Large intestine (tissue), 3 donors: ENCODE measurements at regions not wholly inside any gene's neighbourhood (a gene's known extent, or its start where the extent isn't known, plus 50 kb on each side); places are given as distances from the start of the nearest gene placed in this dataset.
"Not testable (repeated sequence)": the region's sequence is repeated elsewhere in the genome, so short reads cannot be mapped to it uniquely, and the experiment has no call there.

Source experiments
- DNase-seq, 2 donors: peaks; one replicate each; pipeline versions ENCODE4 v3.0.0 to v3.0.0-alpha.2; 2013
- H3K27ac ChIP-seq: one replicate; pipeline ENCODE4 v1.5.1; 2013; ENCODE audit warnings: low read length
- H3K27me3 ChIP-seq: 2 replicates; pipeline ENCODE4 v1.6.1; 2013; ENCODE audit warnings: low read length; ENCODE audit not compliant: control insufficient read depth, insufficient read depth
- H3K36me3 ChIP-seq: 2 replicates; pipeline ENCODE4 v1.6.1; 2013; ENCODE audit warnings: low read length; ENCODE audit not compliant: control insufficient read depth, insufficient read depth
- H3K4me1 ChIP-seq: one replicate; pipeline ENCODE4 v1.6.1; 2013; ENCODE audit warnings: low read length; ENCODE audit not compliant: control insufficient read depth, insufficient read depth
- H3K4me3 ChIP-seq: one replicate; pipeline ENCODE4 v1.5.1; 2013; ENCODE audit warnings: low read length
- H3K9me3 ChIP-seq: one replicate; pipeline ENCODE4 v1.6.1; 2013; ENCODE audit warnings: mild to moderate bottlenecking, low read depth, low read length, moderate library complexity; ENCODE audit not compliant: control insufficient read depth
- WGBS: methylation state at CpG from one replicate; pipeline ENCODE4 v1.1.5; 2013; ENCODE audit warnings: low lambda C conversion rate; ENCODE audit not compliant: insufficient coverage; 5-methylcytosine and 5-hydroxymethylcytosine counted together

GRCh38 chr5:116859666-116860320 lies 285.2 kb upstream of the SEMA6A start:
- peaks cover 23% of the 10 kb centered on the region for H3K27me3 ChIP-seq
- whole genome bisulfite sequencing: no CpG with 5 or more reads among the region's 4 CpGs
- no peaks in the 10 kb centered on the region for H3K9me3 ChIP-seq
- H3K27ac ChIP-seq: no peak overlapping the region
- no peaks in the 10 kb centered on the region for H3K4me1 ChIP-seq
- no peak overlapping the region for H3K4me3 ChIP-seq
- H3K36me3 ChIP-seq: no peaks in the 10 kb centered on the region
- DNase-seq: no peak

DNA sequence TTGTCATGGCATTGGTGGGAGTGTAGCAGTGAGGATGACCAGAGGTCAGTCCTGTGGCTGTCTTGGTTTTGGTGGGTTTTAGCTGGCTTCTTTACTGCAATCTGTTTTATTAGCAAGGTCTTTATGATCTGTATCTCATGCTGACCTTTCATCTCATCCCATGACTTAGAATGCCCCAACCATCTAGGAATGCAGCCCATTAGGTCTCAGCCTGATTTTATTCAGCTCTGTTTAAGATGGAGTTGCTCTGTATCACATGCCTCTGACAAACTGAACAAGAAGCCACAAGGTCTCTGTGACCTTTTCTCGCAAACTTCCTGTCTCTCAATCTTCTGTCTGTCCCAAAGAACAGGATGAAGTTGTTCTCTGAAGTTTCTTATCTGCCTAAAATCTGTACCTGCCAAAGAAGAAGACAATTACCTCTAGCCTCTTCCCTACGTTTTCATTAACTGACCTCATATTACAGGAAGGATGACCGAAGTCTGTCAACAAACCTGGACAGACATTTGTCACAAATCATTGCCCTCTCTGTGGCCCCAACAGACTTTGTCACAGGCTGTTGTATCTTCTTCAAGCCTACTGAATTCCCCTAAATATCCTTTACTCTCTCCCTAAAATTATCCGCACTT lies 284.2 kb upstream of the SEMA6A start:
- H3K9me3 ChIP-seq: no peaks in the 10 kb centered on the region
- peaks cover 23% of the 10 kb centered on the region for H3K27me3 ChIP-seq
- no peaks in the 10 kb centered on the region for H3K36me3 ChIP-seq
- H3K4me1 ChIP-seq: no peaks in the 10 kb centered on the region
- no peak for DNase-seq
- no peak overlapping the region for H3K27ac ChIP-seq
- no peak overlapping the region for H3K4me3 ChIP-seq
- no CpG with 5 or more reads among the region's 4 CpGs for WGBS

DNA sequence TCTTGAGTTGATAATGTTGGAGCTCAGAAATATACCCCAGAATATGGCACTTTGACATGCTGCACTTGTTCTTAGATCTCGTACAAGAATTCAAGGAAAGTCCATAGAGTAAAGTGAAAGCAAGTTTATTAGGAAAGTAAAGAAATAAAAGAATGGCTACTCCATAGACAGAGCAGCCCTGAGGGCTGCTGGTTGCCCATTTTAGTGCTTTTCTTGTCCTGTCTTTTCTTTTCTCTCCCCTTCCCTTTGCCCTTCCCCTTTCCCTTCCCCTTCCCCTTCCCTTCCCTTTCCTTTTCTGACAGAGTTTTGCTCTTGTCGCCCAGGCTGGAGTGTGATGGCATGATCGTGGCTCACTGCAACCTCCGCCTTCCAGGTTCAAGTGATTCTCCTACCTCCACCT lies 283.4 kb upstream of the SEMA6A start:
- H3K36me3 ChIP-seq, H3K27ac ChIP-seq, H3K4me1 ChIP-seq, DNase-seq, H3K9me3 ChIP-seq, H3K4me3 ChIP-seq: not testable (repeated sequence)
- H3K27me3 ChIP-seq: peaks cover 22% of the 10 kb centered on the region
- WGBS: 83% methylated on average over 2 of the region's 4 CpGs

DNA sequence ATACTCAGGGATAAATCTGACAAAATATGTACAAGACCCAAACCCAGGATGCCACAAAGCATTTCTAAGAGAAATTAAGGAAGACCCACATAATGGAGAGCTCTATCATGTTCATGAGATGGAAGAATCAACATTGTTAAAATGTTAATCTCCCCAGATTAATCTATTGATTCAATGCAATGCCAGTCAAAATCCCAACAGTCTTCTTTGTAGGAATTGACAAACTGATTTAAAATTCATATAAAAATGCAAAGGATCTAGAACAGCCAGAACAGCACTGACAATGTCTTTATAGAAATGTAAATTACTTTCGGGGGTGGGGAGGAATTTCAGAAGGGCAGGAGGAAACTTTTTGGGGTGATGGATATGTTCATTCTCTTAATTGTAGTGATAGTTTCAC lies 281.6 kb upstream of the SEMA6A start:
- no peak for DNase-seq
- Histone ChIP-seq H3K27me3 (peaks cover 29% of the 10 kb centered on the region), H3K9me3 (no peaks in the 10 kb centered on the region)

GRCh38 chr5:116853992-116854391 lies 279.4 kb upstream of the SEMA6A start:
- H3K4me1 ChIP-seq: no peaks in the 10 kb centered on the region
- no peaks in the 10 kb centered on the region for H3K9me3 ChIP-seq
- no peak for DNase-seq
- WGBS: 82% methylated on average over 2 of the region's 3 CpGs
- no peaks in the 10 kb centered on the region for H3K36me3 ChIP-seq
- H3K4me3 ChIP-seq: no peak overlapping the region
- no peak overlapping the region for H3K27ac ChIP-seq
- peaks cover 31% of the 10 kb centered on the region for H3K27me3 ChIP-seq

More for the DNA sequence above, 281.6 kb upstream of the SEMA6A start:
- Histone ChIP-seq H3K4me3 (no peak overlapping the region), H3K4me1 (no peaks in the 10 kb centered on the region), H3K36me3 (no peaks in the 10 kb centered on the region), H3K27ac (no peak overlapping the region)
- WGBS: no CpG with 5 or more reads among the region's 1 CpG

- Histone ChIP-seq H3K36me3 (no peaks in the 10 kb centered on the region), H3K27me3 (peaks cover 41% of the 10 kb centered on the region), H3K27ac (no peak overlapping the region), H3K9me3 (no peaks in the 10 kb centered on the region), H3K4me1 (peaks cover 8% of the 10 kb centered on the region), H3K4me3 (no peak overlapping the region)
- DNase-seq: peak in 1 of 2 donors; percentile 7
- no CpG with 5 or more reads among the region's 3 CpGs for WGBS
These were observed 274.4 kb upstream of the SEMA6A start for GRCh38 chr5:116848954-116849581.

DNA sequence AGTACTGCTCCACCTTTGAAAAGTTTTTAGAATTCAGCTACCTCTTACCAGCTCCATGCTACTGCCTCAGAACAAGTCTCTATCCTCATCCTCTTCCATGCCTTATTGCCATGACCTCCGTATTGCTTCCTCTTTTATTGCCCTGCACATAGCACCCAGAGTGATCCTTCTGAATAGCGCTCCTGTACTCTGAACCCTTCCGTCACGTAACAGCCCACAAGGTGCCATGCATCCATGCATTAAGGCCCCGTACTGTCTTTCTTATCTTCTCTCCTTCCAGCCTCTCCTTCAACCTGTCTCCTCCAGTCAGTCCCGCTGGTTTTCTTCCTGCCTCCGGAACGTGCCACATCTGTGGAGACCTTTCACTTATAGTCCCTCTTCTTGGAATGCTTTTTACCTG lies 273.3 kb upstream of the SEMA6A start:
- H3K27me3 ChIP-seq: peaks cover 39% of the 10 kb centered on the region
- no peak overlapping the region for H3K27ac ChIP-seq
- no peaks in the 10 kb centered on the region for H3K36me3 ChIP-seq
- DNase-seq: peak; percentile 81 to 93
- H3K4me1 ChIP-seq: peaks cover 8% of the 10 kb centered on the region
- no peaks in the 10 kb centered on the region for H3K9me3 ChIP-seq
- WGBS: 41% methylated on average over 8 of the region's 8 CpGs
- H3K4me3 ChIP-seq: no peak overlapping the region

- Histone ChIP-seq H3K27ac (no peak overlapping the region), H3K4me1 (peaks cover 8% of the 10 kb centered on the region)
- WGBS: 68% methylated on average over 3 of the region's 3 CpGs
These were observed 269.4 kb upstream of the SEMA6A start for GRCh38 chr5:116844015-116844414.

DNA sequence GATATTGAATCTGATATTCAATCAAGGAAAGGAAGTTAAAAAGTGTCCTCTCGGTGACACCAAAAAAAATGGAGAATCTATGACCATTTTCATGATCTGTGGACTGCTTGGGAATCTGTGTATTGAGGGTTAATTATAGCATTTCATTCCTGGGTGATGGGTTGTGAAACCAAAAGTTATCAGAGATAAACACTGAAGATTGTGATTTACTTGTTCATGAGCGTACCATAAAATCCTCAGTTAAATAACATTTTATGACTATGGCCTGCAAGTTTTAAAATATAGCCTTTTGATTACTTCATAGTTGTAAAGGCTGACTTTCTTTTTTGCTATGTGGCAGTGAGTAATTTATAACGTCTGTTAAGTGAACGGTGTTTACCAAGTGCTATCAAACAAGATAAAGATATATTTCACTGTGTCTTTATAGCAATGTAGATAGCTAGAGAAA lies 267.9 kb upstream of the SEMA6A start:
- Histone ChIP-seq H3K27me3 (peaks cover 32% of the 10 kb centered on the region), H3K9me3 (peaks cover 7% of the 10 kb centered on the region), H3K4me3 (no peak overlapping the region), H3K27ac (no peak overlapping the region), H3K4me1 (peaks cover 6% of the 10 kb centered on the region), H3K36me3 (no peaks in the 10 kb centered on the region)
- DNase-seq: peak; percentile 63 to 92
- 8% methylated on average over 2 of the region's 4 CpGs for WGBS

More at GRCh38 chr5:116844015-116844414, 269.4 kb upstream of the SEMA6A start:
- DNase-seq: no peak
- Histone ChIP-seq H3K36me3 (no peaks in the 10 kb centered on the region), H3K27me3 (peaks cover 34% of the 10 kb centered on the region), H3K9me3 (peaks cover 7% of the 10 kb centered on the region), H3K4me3 (no peak overlapping the region)

- Histone ChIP-seq H3K9me3 (peaks cover 7% of the 10 kb centered on the region), H3K27me3 (peaks cover 31% of the 10 kb centered on the region), H3K36me3 (no peaks in the 10 kb centered on the region), H3K27ac (no peak overlapping the region), H3K4me3 (no peak overlapping the region), H3K4me1 (peaks cover 4% of the 10 kb centered on the region)
- 97% methylated on average over 4 of the region's 11 CpGs for WGBS
- no peak for DNase-seq
These were observed 267.1 kb upstream of the SEMA6A start for GRCh38 chr5:116841734-116842133.
